ENCODE measurements at regions not wholly inside any gene's neighbourhood (a gene's known extent, or its start where the extent isn't known, plus 50 kb on each side); places are given as distances from the start of the nearest gene placed in this dataset.

DNA sequence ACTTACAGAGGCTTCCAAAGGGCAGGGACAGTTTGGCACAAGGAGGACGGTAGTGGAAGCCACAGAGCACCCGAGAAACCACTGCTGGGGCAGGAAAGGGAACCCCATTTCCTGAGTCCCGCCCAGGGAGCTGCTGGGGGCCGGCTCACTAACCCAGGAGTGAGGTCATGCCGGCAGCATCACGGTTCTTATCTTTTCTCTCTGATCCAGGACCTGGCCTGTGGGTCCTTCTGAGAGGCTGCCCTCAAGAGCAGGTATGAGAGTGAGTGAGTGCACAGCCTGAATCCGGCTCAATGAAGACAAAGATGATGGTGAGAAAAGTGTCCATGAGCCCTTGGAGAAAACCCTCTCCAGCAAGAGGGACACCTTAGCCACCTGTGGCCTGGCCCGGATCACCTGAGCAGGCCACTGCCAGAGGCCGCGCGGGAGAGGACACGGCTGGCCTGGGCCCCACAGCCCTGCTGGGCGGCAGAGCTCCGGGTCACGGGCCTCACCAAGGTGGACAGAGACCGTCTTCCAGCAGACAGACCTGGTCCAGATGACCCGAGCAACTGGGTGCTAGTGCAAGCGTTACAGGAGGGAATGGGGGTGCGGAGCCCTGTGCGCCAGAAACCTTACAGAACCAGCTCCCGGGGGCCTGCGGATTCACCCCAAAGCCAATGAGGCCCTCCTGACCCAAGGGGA lies 94.9 kb downstream of the RIPK4 start:
- no peak for DNase-seq

DNA sequence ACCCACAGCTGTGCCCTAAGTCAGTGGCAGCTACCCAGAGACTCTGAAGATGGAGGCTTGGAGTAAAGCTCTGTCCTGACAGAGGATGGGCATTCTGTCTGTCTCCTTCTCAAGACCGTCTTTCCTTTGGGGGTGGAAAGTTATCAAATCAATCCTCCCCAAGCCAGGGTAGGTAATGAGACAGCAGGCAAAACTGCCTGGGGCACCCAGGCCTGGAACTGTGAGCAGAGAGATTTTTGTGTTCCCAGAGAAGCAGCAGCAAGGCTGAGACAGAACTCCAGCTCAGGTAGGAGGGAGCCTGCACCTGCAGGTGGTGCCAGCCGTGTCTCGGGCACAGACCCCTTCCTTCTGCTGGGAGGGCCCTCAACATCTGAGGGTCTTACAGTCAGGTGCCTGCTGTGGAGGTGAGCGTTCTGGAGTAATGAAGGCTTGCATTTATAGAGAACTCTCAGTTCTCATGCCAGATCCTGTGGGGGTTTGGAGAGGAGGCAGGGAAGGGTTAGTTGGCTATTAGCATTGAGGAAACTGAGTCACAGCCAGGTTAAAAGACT lies 95.6 kb downstream of the RIPK4 start:
- DNase-seq, result no peak

DNA sequence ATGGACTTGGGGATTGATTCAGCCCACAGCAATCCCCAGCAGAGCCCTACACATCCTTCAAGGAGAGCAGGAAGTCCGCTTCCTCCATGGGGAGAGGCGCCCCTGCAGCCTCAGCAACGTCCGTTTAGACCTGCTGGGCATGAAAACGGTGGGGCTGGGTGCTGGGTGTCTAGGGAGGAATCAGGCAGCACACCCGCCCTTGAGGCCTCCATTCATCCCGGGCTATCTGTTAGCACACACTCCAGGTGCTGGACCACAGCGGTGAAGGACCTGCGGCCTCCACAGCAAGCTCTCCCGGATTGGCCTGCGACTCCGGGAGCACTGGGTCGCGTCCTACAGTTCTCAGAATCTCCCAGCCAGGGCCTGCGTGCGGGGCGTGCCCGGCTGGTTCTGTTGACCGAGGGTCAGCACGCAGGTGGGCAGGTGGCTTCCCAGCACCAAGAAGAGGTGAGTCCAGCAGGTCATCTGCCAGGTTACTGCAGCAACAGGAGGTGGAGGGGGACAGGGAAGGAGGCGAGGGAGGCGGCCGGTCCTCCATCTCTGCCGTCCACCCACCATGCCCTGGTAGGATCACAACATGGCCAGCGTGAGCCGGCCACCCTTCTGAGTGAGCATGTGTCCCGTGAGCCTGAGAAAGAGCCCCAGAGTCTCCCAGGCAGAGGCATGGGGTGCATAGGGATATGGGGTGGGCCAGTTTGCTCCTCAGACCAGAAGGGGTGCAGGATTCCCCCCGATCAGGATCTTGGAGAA lies 96.6 kb downstream of the RIPK4 start:
- DNase-seq, result no peak

DNA sequence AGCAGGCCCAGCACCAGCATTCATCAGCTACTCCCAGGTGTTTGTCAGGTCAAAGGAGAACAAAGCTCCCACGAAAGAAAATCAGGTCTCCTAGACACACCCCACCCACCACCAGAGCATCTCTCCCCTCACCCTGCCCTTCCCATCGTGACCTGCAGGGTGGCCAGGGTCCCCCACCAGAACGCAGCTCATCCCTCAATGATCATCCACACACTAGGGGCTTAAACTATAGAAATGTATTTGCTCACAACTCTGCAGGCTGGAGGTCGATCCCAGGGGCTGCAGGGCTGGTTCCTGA lies 97.4 kb downstream of the RIPK4 start:
- DNase-seq, result no peak

DNA sequence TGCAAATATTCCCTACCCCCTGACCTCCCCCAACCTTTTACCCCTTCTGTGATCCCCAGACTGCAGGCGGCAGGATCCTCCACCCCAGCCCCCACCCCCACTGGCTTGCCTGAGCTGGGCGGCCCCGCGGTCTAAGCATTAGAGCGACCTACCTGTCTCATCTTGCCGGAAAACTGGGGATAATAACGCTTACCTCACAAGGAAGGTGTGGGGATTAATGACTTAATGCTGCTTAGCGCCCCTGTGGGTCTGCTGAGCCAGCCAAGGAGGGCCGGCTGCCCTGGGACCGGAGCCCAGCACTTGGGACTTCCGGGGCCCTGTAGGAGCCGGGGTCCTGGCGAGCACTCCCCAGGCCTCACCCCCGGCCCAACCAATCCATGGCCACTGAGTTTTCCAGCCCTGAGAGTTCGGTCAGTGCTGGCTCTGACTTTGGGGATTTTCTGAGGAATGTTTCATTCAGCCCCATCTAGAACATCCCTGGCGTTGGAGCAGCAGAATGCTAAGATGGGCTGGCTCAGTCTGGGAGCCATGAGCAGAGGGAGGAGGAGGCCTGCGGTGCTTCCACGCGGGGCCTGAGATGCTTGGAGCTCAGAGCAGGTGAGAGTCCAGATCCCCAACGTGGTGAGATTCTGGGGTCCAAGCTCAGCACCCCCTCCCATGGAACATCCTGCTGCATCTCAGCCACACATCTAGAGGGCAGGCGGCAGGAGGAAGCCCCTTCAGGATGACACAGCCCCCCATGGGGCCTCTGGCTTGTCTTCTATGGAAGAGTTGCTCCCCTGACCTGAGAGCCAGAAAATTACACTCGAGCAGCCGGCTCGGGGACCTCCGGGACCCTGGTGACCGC lies 97.9 kb downstream of the RIPK4 start:
- DNase-seq, result no peak

DNA sequence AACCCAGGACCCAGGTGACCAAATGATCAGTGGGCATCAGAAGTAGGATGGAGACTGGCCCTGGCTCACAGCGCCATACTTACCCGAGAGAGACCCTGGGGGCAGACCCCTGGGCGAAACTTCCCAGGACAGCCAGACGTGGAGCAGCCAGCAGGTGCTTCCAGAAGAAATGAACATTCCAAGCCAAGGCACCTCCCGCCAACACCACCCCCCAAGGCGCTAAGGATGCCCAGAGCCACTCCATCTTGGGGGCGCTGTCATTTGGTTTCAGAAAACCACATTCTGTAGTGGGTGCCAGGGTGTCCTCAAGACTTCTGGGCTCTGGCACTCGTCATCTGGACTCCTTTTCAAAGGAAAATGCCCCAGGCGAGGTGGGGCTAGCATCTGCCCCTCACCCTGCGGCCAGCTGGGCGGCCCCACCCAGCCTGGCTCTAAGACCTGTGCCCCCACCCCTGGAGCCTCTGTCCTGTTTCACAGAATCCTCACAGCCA lies 98.8 kb downstream of the RIPK4 start:
- DNase-seq, result no peak

DNA sequence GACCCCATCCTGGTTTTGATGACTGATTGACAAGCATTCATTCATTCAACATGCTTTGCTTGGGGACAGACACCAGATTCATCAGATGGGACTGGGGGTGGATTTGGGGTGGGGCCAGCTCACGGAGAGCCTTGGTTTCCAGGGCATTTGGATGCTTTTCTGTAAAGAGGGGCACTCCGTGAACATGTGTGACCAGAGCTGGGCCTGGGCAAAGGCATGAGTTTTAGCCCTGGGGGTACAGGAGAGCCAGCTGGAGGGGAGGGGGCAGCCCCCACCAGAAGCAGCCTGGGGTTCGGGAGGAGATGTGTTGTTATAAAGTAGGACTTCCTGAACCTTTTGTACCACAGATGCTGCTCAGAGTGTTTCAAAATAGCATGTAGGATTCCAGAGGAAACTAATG lies 99.7 kb downstream of the RIPK4 start:
- no peak for DNase-seq

DNA sequence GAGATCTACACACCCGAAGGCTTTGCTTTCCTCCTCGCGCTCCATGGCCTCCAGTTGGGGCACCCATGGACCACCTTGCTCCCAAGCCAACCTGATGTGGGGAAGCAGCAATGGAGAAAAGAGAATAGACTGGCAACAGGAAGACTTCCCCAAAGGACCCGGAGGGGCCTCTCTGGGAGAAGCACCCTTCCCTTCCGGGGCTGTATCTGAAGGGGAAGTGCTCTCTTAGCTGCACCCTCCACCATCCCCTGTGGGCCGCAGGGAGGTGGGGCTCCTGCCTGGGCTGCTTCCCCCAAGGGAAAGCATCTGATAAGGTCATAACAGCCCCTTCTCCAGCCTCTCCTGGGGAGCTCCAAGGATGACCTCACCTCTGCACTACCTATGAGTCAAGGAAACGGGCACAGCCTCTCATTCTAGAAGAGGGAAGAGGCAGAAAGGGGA lies 100.2 kb downstream of the RIPK4 start:
- no peak for DNase-seq

DNA sequence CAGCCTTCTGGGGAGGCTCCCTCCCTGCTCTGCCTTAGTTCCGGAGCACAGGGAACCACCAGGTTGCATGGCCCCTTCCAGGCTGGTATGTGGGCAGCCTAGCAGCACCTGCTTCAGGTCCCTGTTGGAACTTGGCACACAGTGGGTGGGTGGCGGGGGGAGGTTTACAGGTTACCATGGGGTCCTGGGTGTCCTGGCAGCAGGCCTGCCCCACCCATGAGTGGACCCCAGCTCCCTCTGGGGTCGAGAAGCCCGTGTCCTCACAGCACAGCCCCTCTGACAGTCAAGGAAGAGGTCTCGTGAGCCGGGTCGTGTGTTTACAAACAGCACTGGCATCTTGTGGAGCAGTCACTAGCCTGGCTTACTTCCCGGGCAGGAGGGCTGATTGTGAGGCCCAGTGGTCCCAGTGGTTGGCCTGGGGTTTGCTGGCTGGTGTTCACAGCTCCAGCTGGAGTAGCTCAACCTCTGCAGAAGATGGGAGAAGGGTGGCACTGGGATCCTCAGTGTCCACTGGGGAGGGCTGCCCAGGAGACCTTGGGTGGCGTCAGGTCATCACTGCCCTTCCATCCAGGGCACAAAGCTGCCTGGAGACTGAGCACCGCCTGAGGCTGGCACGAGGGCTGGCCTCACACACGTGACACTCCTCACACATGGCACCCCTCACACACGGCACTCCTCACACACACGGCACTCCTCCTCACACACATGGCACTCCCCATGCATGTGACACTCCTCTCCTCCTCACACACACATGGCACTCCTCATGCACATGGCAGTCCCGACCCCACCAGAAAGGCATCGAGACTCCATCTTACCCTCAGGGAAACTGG lies 100.9 kb downstream of the RIPK4 start:
- no peak for DNase-seq

DNA sequence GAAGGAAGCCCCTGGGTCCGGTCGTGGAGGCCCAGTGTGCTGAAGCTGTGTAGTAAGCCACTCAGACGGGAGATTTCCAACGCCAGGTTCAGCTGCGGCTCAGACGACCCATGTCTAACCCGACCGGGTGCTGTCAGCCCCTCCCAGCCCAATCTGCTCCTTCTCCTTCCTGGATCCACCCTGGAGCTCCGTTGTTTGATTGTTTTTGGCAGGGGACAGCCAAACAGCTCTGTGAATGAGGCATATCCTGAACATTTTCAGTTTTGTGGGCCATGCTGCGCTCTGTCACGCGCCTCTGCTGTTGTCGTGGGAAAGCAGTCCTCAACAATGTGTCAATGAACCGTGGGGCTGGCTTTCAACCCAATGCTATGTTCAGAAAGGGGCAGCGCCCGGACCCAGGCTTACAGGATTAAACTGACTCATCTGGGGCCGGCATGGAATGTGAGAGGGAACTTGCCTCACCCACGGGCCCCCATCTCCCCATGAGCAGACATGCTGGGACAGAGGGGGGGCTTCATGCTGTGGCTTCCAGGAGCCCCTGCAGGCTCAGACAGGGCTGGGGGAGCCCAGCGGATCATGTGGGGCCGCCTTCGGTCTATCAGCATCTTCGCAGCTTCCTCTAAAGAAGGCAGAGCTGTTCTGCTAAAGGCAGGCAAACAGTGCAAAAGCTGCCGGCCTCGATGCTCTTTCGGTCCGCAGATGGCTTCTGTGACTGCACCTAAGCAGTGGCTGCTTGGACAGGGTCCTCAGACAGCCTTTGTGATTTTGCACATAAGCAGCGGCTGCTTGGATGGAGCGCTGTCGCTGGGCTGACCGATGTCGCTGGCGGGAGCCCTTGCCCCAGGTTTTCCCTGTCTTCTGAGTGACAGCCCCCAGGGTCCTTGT lies 101.7 kb downstream of the RIPK4 start:
- no peak for DNase-seq

DNA sequence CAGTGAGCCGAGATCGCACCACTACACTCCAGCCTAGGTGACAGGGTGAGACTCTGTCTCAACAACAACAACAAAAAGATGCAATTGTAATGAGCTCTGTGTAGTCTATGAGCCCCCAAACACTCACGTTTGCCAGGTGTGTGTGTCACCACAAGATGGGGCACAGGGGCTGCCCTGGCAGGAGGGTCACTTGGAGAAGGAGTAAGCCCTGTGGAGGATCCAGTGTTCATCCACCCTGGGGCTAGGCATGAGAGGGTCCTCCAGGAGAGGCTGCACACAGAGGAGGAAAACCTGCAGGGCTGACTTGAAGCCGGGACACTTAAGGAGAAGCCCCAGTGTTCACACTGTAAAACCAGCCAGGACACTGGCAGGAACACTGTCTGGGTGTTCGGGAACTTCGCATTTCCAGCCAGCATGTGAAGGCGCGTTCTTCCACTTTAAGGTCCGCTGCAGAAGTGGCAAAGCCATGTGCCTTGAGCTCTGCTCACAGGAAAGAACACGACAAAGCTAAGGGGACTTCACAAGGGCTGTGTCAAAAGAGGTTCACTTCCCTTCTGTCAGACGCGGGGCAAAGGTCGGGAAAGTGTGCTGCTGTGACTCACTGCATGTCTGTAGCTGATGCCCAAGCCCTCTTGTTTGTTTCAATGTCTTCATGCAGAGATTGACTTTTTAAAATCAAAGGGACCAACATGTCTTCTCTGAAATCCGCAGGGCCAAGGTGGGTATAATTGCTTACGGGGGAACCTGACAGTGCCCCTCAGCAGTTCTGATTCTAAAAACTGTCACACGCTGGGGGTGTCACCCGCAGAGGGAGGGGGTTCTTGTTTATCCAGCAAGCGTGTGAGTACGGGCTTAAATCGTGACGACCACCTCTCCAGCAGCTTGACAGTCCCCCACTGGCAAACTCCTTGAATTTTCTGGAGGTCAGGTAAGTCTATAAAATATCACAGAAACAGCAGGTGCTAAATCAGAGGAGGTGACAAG lies 102.8 kb downstream of the RIPK4 start:
- DNase-seq, result no peak

DNA sequence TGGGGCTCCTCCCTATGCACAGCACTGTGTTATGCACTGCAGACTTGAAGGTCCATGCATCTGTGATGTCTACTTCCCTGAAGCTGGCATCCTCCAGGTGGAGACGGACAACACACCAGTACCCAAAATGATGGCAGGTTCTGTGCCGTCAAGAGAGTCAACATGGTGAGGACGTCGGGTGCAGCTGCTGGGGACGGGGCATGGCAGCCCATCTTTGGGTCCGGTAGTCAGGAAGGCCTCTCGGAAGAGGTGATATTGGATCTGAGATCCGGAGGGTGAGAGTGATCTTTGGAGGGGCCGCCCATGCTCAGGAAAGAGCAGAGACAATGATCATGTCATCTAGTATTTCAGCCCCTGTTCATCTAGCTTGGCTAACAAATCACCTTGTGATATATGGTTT lies 104.1 kb downstream of the RIPK4 start:
- no peak for DNase-seq

DNA sequence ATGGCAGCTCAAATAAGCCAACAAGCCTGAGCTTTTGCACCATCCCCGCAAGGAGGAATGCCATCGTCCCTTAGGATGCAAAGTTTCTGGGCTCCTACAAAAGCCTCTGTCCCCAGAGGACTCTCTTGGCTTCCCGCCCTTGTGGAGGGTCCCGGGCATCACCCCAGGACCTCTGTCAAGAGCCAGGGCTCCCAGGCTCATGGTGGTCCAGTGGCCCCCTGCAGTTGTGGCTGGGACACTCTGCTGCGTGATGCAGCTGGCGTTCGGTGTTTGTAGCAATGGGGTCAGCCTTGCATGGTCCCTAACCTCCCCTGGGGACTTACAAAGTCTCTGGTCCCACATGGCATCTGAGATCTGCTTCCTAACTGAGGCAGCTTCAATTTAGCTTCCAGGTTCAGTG lies 104.7 kb downstream of the RIPK4 start:
- no peak for DNase-seq

DNA sequence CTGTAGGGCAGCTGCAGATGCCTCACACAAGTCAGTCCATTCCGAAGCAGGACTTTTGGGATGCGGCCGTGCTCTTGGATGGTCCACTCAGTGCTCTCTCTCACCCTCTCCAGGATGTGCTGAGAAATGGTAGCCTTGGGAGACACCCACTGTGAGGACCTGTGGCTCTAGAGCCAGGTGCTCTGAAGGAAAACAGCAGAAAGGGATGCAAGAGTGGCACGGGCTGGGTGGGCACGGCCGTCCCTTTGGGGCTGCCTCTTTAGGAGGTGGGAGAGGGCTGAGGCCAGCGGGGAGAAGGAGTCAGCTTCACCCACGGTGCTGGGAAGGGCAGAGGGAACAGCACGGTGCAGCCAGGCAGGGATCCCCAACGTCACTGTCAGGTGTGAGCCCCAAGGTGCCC lies 106.1 kb downstream of the RIPK4 start:
- DNase-seq, result no peak

DNA sequence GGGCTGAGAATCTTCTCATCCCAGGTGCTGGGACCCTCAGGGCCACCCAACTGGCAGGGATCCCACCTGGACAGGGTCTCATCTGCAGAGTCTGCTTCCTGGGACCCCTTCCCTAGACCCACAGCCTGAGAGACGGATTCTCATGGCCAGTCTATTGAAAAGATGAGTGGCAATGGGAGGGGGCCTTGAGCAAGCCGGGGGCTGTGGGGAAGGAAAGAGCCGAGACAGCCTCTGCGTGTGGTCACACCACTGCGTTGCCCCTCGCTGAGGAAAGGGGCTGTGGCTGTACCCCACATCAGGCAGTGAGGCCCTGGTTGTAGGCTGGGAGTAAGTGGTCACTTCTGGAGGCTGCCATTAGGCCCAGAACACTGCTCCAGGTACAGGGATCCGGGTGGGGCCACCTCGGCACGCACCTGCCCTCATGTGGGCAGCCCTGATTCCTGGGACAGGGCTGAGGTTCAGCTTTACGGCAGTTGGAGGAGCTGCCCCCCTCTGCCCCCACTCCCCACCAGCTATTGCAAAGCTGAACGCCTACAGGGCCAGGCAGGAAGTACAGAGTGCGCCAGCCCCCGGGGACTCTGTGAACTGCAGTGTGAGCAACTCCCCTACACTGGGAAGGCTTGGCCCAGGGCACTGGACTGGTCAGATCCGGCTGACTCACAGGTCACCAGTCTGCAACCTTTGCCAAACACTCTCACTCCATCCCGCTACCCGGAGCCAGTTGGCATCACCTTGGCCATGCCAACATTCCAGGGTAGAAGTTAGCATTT lies 106.9 kb downstream of the RIPK4 start:
- no peak for DNase-seq

DNA sequence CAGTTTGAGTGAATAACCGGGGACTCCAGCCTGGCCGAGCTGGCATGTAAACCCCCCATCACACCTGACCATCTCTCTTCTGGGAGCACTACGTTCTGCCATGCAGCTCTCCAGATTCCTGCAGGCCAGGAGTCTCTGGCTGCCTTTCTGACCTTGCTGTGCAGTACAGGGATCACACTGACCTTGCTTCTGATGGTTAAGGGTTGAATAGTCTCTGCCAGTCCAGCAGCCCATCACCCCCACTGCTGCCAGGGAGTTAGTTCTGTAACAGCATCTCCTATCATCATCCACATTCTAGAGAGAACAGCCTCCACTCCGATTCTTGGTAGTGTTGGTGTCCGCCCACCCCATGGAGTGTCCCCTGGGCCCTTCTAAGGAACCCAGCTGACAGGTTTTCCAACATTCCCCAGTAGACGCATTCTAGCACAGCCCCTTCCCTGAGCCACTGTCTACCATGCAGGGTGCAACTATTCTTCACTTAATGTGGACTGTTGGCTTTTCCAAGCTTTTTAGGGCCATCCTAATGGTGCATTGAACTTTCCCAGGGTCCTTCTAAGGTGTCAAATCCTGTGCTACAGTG lies 109.8 kb downstream of the RIPK4 start:
- no peak for DNase-seq

DNA sequence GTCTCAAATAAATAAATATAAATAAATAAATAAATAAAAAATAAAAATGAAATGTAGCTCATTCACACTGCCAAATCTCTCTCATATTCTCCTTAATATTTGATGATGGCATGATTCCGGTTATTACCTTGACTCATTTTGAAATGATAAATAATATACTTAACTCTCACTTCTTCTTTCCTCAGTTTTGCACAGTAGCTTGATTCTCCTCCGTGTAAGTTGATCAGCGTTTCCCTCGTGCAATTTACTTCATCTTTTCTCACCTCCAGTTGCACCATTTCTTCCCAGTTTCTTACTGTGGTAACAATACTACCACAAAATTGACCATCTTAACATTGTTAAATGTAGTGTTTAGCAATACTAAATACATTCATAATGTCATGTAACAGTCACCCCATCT lies 111.6 kb downstream of the RIPK4 start:
- no peak for DNase-seq

DNA sequence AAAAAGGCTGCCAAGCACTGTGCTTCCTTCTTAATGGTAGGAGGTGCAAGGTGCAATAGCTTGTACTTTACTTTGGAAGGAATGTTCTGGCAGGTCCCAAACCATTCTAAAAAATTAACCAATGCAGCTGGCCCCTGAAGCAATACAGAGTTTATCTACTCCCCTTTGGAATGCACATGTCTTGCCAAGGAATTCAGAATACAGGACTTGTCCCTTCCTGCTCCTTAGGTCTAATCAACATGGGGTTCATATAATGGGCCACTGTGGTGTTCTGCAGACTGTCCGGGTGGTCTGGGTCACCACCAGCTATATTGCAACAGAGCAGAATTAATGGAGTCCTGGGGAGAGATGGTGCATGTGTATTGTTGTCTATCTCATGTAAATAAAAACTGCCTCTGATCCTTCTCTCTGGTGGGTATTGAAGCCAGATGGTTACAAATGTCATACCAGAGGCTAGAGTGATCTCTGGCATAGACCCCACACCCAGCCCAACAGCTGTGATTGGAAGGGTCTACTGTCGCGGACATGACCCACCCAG lies 112.8 kb downstream of the RIPK4 start:
- DNase-seq, result no peak

Measured in renal pelvis (tissue), 1 donor.